Lower leg skin (tissue), 4 donors: ENCODE measurements at regions not wholly inside any gene's neighbourhood (a gene's known extent, or its start where the extent isn't known, plus 50 kb on each side); places are given as distances from the start of the nearest gene placed in this dataset.

Source experiments
- DNase-seq, 2 donors: peaks; one replicate each; pipeline ENCODE4 v3.0.0-alpha.2; 2019; ENCODE audit warnings: low spot score in 2 of 2
- H3K4me3 ChIP-seq: fragments of 200-600 bp; sonication (generic); 2 replicates; pipeline ENCODE4 v1.5.1; 2017; ENCODE audit warnings: mild to moderate bottlenecking, low read depth; ENCODE audit not compliant: poor library complexity, severe bottlenecking
- CTCF ChIP-seq, 3 donors: fragments of 450-650 bp; IDR thresholded peaks; one replicate each; pipeline ENCODE4 v1.5.1; 2016; ENCODE audit warnings: antibody characterized with exemption in 3 of 3, mild to moderate bottlenecking in 3 of 3, moderate library complexity in 2 of 3
- POLR2A ChIP-seq, 2 donors: fragments of 450-650 bp; IDR thresholded peaks; one replicate each; pipeline ENCODE4 v1.6.1; 2016 to 2017; ENCODE audit warnings: antibody characterized with exemption in 2 of 2, mild to moderate bottlenecking in 1 of 2, moderate library complexity in 1 of 2
- WGBS, 2 donors: methylation state at CpG; one replicate each; pipeline ENCODE4 v1.1.5; 2018; 5-methylcytosine and 5-hydroxymethylcytosine counted together
- intact Hi-C: fragments of 100-400 bp; cut with DNase I; formaldehyde crosslinking; loops from one replicate; pipeline ENCODE4 v1.15.0; 2023; ENCODE audit warnings: low total_unique reads

- no peak for TF ChIP-seq POLR2A (IDR thresholded peaks at IDR 0.05)
- no peak for TF ChIP-seq CTCF (IDR thresholded peaks at IDR 0.05)
- intact Hi-C loops: no loop called here
- H3K4me3 ChIP-seq: no peak overlapping the region
Measured at GRCh38 chr13:99782669-99783068, 188.9 kb downstream of the ZIC5 start.

GRCh38 chr13:99778500-99778899 is 193.1 kb downstream of the ZIC5 start:
- WGBS, 2 donors: 89 to 90% methylated on average over 2 of the region's 2 CpGs
- H3K4me3 ChIP-seq: no peak overlapping the region
- TF ChIP-seq POLR2A (IDR thresholded peaks at IDR 0.05) (no peak), CTCF (IDR thresholded peaks at IDR 0.05) (no peak)
- no peak for DNase-seq
- intact Hi-C loops: no loop called here

More at GRCh38 chr13:99782669-99783068, 188.9 kb downstream of the ZIC5 start:
- DNase-seq: no peak
- 94 to 97% methylated on average over 3 of the region's 3 CpGs for WGBS, 2 donors

- no peak for DNase-seq
- intact Hi-C loops: no loop called here
- no peak for TF ChIP-seq CTCF (IDR thresholded peaks at IDR 0.05)
- no peak for TF ChIP-seq POLR2A (IDR thresholded peaks at IDR 0.05)
- H3K4me3 ChIP-seq: no peak overlapping the region
- 70 to 83% methylated on average over 3 of the region's 3 CpGs for WGBS, 2 donors
Measured at GRCh38 chr13:99777873-99778272, 193.7 kb downstream of the ZIC5 start.

GRCh38 chr13:99774644-99775043 is 196.9 kb downstream of the ZIC5 start:
- intact Hi-C loops: no loop called here
- TF ChIP-seq CTCF (IDR thresholded peaks at IDR 0.05): no peak
- no peak for TF ChIP-seq POLR2A (IDR thresholded peaks at IDR 0.05)
- no peak for DNase-seq
- H3K4me3 ChIP-seq: no peak overlapping the region
- 45 to 49% methylated on average over 1 of the region's 1 CpG for WGBS, 2 donors

- 56 to 67% methylated on average over 1 of the region's 1 CpG for WGBS, 2 donors
- intact Hi-C loops: no loop called here
Measured at GRCh38 chr13:99768986-99769385, 202.6 kb downstream of the ZIC5 start.

More at GRCh38 chr13:99768986-99769385, 202.6 kb downstream of the ZIC5 start:
- H3K4me3 ChIP-seq: no peak overlapping the region
- DNase-seq: no peak
- TF ChIP-seq CTCF (IDR thresholded peaks at IDR 0.05) (no peak), POLR2A (IDR thresholded peaks at IDR 0.05) (no peak)
